HEK293 (cell line): ENCODE measurements at regions not wholly inside any gene's neighbourhood (a gene's known extent, or its start where the extent isn't known, plus 50 kb on each side); places are given as distances from the start of the nearest gene placed in this dataset.

Source experiments
- CTCF ChIP-seq: fragments of 450-650 bp; formaldehyde crosslinking; IDR thresholded peaks from 2 replicates; pipeline ENCODE4 v1.5.1; 2016; ENCODE audit warnings: missing biosample characterization, missing genetic modification characterization
- MYNN ChIP-seq: fragments of 450-650 bp; formaldehyde crosslinking; IDR thresholded peaks from 2 replicates; pipeline ENCODE4 v1.5.1; 2016; ENCODE audit warnings: missing biosample characterization, missing genetic modification characterization, borderline replicate concordance
- ZBTB21 ChIP-seq: fragments of 450-650 bp; formaldehyde crosslinking; IDR thresholded peaks from 2 replicates; pipeline ENCODE4 v1.5.1; 2017; ENCODE audit warnings: missing biosample characterization, missing genetic modification characterization
- ZNF394 ChIP-seq: fragments of 450-650 bp; formaldehyde crosslinking; IDR thresholded peaks from 2 replicates; pipeline ENCODE4 v1.5.1; 2016; ENCODE audit warnings: missing biosample characterization, missing genetic modification characterization, mild to moderate bottlenecking, moderate library complexity, borderline replicate concordance
- ZNF423 ChIP-seq: fragments of 450-650 bp; formaldehyde crosslinking; IDR thresholded peaks from 2 replicates; pipeline ENCODE4 v1.5.1; 2016; ENCODE audit warnings: missing biosample characterization, missing genetic modification characterization

DNA sequence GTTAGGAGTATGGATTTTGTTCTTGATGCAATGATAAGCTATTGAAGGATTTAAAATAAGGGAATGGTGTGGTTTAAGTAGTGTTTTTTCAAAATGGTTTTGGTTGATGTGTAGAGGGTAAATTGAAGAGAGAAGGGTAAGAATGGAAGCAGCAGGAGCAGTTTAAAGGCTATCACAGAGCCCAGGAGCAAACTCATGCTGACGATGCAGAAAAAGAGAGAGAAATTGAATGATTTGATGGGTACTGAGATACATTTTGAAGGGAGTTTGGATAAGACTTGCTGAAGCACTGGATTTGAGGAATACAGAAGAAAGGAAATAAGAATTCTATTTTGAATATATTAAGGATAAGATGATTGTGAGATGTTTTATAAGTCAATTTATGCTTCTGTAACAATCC lies 300.8 kb upstream of the LYPLAL1 start:
- no peak for TF ChIP-seq CTCF (tag by site-specific recombination)
- no peak for TF ChIP-seq ZNF423
- no peak for TF ChIP-seq ZBTB21
- no peak for TF ChIP-seq MYNN
- no peak for TF ChIP-seq ZNF394
